ENCODE measurements at regions not wholly inside any gene's neighbourhood (a gene's known extent, or its start where the extent isn't known, plus 50 kb on each side); places are given as distances from the start of the nearest gene placed in this dataset.

DNA sequence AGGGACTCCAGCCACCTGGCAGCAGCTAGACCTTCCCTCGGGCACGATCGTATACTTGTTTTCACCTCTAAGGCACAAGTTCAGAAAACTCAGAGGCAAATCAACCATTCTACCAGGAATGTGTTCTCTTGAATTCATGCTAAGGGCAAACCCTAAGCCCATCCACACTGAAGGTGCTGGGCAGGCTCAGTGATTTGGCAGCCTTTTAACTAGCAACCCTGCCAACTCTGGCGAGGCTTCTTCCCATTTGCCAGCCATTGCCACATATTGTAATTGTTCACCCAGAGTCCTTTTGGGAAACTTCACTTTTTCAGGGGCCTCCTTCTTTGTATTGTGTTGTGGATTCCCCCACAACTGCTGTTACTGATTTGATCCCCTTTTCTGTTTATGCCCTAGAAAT is 298.6 kb upstream of the LDB2 start:
- no peak for DNase-seq (ENCODE audit: low read depth)

DNA sequence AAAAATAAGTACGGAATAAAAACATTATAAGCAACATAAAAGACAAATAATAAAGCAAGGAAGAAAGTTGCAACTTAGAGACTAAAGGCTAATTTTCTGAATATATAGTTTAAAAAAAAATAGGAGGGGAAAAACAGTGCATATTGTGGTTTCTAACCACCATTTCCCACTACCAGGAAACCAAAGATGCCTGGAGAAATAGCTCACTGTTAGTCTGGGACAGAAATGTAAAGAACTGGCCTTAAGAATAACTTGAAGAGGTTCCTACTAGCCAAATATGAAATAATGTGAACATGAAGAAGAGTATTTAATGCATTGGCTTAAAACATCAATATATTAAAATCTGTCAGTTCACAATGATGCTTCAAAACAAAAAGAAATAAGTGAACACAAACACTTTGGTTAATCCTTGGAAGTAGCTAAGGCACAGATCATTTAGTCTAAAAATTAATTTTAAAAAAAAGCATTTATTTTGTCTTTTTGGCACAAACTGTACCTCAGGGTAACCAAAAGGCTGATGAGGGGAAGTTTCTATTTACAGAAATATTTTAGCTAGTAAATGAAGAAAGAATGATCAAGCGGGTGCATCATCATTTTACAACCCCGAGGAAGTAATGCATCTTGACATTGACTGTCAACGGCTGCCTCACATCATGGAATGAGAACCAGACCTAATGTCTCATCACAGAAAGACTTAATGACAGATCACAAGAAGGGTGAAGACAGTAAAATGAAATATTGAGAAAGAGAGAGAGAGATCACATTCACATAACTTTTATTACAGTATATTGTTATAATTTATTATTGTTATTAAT is 297.2 kb upstream of the LDB2 start:
- Histone ChIP-seq H3K36me3 (ENCODE audit: control insufficient read depth, insufficient read depth, low read length, severe bottlenecking) (no peaks in the 10 kb centered on the region), H3K4me3 (ENCODE audit: low read length) (no peak overlapping the region), H3K4me1 (ENCODE audit: control insufficient read depth, insufficient read depth, low read length) (peaks cover 14% of the 10 kb centered on the region), H3K9ac (ENCODE audit: low read length) (no peak overlapping the region), H3K9me3 (ENCODE audit: control insufficient read depth, low read length) (peaks cover 11% of the 10 kb centered on the region), H3K27me3 (replicated peaks; ENCODE audit: control insufficient read depth, insufficient read depth, low read length) (no peaks in the 10 kb centered on the region)
- no peak for DNase-seq (ENCODE audit: low read depth)

More for the DNA sequence above, 298.6 kb upstream of the LDB2 start:
- Histone ChIP-seq H3K9me3 (ENCODE audit: control insufficient read depth, low read length) (peaks cover 11% of the 10 kb centered on the region), H3K4me1 (ENCODE audit: control insufficient read depth, insufficient read depth, low read length) (peaks cover 14% of the 10 kb centered on the region), H3K9ac (ENCODE audit: low read length) (no peak overlapping the region), H3K4me3 (ENCODE audit: low read length) (no peak overlapping the region), H3K27me3 (replicated peaks; ENCODE audit: control insufficient read depth, insufficient read depth, low read length) (no peaks in the 10 kb centered on the region), H3K36me3 (ENCODE audit: control insufficient read depth, insufficient read depth, low read length, severe bottlenecking) (no peaks in the 10 kb centered on the region)

DNA sequence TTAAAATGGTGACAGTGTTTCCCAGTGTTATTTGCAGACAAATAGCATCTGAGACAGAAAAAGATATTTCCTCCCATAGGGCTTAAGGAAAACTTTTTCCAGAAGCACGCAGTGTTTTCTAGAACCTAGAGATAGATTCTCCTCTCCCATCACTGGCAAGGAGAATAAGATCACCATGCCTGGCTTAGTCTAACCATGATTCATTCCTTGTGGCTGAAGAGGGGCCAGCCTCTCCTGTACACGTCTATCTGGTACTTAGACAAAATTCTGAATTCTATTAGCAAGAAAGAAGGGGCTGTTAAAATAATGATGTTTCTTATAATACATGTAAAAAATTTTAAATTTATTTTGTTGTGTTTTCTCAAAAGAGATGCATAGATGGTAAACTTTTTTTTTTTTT is 296.1 kb upstream of the LDB2 start:
- H3K4me3 ChIP-seq (ENCODE audit: low read length), result no peak overlapping the region
- H3K4me1 ChIP-seq (ENCODE audit: control insufficient read depth, insufficient read depth, low read length), result peaks cover 18% of the 10 kb centered on the region
- H3K9ac ChIP-seq (ENCODE audit: low read length), result no peak overlapping the region
- peaks cover 3% of the 10 kb centered on the region for H3K9me3 ChIP-seq (ENCODE audit: control insufficient read depth, low read length)
- no peak for DNase-seq (ENCODE audit: low read depth)
- H3K36me3 ChIP-seq (ENCODE audit: control insufficient read depth, insufficient read depth, low read length, severe bottlenecking), result no peaks in the 10 kb centered on the region
- no peaks in the 10 kb centered on the region for H3K27me3 ChIP-seq (replicated peaks; ENCODE audit: control insufficient read depth, insufficient read depth, low read length)

DNA sequence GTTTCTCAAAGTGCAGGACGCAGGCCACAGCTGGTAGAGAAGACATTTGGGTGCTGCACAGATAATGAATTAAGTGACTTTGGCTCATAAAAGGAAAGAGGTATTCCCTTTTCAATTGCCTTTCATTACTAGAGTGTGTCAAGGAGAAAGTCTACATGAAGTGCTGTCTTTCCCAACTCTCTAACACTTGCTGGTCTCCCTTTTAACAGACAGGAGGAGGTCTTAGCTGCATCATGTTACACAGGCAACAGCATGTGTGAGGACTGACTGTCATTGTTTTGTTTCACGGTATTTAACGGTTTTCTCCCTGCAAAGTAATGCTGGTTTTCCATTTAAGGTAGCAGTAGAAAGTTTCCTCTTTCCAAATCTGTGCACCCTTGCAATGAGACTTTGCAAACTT is 291.3 kb upstream of the LDB2 start:
- DNase-seq (ENCODE audit: low read depth), result no peak
- Histone ChIP-seq H3K9ac (ENCODE audit: low read length) (no peak overlapping the region), H3K27me3 (replicated peaks; ENCODE audit: control insufficient read depth, insufficient read depth, low read length) (no peaks in the 10 kb centered on the region), H3K36me3 (ENCODE audit: control insufficient read depth, insufficient read depth, low read length, severe bottlenecking) (no peaks in the 10 kb centered on the region), H3K4me3 (ENCODE audit: low read length) (no peak overlapping the region), H3K9me3 (ENCODE audit: control insufficient read depth, low read length) (no peaks in the 10 kb centered on the region), H3K4me1 (ENCODE audit: control insufficient read depth, insufficient read depth, low read length) (peaks cover 39% of the 10 kb centered on the region)

DNA sequence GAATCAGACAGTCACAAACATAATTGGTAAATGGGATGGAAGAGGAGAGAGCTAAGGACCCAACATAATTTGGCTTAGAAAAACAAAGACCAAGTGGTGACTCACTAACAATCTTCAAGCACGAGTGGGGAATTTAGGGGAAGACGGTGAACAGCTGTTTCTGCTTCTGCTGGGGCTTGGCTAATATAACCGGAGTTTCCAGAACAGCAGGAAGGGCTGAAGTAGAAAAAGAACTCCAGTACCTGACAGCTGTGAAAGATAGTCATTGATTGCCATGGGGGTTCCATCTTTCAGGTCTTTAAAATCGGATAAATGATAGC is 290.9 kb upstream of the LDB2 start:
- no peak overlapping the region for H3K4me3 ChIP-seq (ENCODE audit: low read length)
- no peak overlapping the region for H3K9ac ChIP-seq (ENCODE audit: low read length)
- peak; percentile 89 for DNase-seq (ENCODE audit: low read depth)
- H3K27me3 ChIP-seq (replicated peaks; ENCODE audit: control insufficient read depth, insufficient read depth, low read length), result no peaks in the 10 kb centered on the region
- peaks cover 39% of the 10 kb centered on the region for H3K4me1 ChIP-seq (ENCODE audit: control insufficient read depth, insufficient read depth, low read length)
- no peaks in the 10 kb centered on the region for H3K9me3 ChIP-seq (ENCODE audit: control insufficient read depth, low read length)
- H3K36me3 ChIP-seq (ENCODE audit: control insufficient read depth, insufficient read depth, low read length, severe bottlenecking), result no peaks in the 10 kb centered on the region

DNA sequence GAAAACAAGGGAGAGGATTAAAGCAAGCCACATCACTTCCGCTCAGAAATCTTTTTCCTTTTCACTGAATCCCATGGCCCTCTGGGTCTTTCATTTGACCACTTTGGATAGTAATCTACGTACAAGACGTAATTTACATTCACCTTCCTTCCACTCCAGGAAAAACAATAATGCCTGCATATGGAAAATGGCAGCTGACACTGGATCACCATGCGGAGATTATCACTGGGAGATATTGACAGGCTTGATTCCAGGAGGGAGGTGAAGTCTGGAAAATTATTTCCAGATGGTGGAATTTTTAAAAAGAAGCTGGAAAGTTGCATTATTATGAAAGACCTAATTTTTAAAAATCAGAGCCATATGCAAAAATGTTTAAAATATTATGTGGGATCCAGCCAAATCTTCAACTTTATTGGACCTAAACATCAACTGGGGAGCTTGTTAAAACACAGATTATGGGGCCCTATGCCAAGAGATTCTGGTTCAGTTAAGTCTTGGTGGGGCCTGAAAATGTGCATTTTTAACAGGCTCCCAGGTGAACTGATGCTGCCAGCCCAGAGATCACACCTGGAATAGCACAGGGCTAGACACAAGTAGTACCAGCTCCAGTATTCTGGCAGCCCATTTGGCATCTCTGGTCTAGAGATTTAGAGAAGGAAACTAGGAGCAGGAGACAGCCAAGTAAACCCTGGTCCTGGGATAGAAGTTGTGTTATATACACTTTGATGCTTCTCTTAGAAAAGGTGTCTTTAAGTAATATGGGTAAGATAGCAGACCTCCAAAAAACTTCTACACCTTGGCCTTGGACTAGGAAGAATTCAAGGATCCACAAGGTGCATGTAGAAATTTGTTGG is 290.3 kb upstream of the LDB2 start:
- H3K4me3 ChIP-seq (ENCODE audit: low read length), result no peak overlapping the region

DNA sequence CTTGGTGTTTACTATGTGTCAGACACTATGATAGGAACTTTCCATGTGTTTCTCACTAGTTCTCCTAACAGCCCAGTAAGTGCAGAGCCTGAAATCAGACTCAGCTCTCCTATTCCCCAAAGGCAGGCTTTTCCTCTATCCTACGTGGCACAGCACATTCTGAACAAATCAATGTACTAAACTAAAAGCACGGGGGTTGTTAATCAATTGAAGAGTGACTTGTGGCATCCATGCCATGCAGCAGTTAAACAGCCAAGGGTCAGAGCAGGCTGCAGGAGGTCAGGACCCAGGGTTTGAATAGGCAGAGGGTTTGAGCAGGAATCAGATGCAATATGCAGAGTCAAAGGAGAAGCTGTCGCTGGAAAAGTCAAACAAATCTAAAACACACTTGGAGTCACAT is 289.7 kb upstream of the LDB2 start:
- DNase-seq (ENCODE audit: low read depth), result no peak
- Histone ChIP-seq H3K4me3 (ENCODE audit: low read length) (no peak overlapping the region), H3K27me3 (replicated peaks; ENCODE audit: control insufficient read depth, insufficient read depth, low read length) (no peaks in the 10 kb centered on the region), H3K4me1 (ENCODE audit: control insufficient read depth, insufficient read depth, low read length) (peaks cover 39% of the 10 kb centered on the region), H3K36me3 (ENCODE audit: control insufficient read depth, insufficient read depth, low read length, severe bottlenecking) (no peaks in the 10 kb centered on the region), H3K9me3 (ENCODE audit: control insufficient read depth, low read length) (no peaks in the 10 kb centered on the region), H3K9ac (ENCODE audit: low read length) (peak overlapping the region; percentile 2)

More for the DNA sequence above, 290.3 kb upstream of the LDB2 start:
- Histone ChIP-seq H3K9ac (ENCODE audit: low read length) (peak overlapping the region; percentile 2), H3K36me3 (ENCODE audit: control insufficient read depth, insufficient read depth, low read length, severe bottlenecking) (no peaks in the 10 kb centered on the region), H3K9me3 (ENCODE audit: control insufficient read depth, low read length) (no peaks in the 10 kb centered on the region), H3K27me3 (replicated peaks; ENCODE audit: control insufficient read depth, insufficient read depth, low read length) (no peaks in the 10 kb centered on the region), H3K4me1 (ENCODE audit: control insufficient read depth, insufficient read depth, low read length) (peaks cover 39% of the 10 kb centered on the region)
- peak; percentile 34 for DNase-seq (ENCODE audit: low read depth)

DNA sequence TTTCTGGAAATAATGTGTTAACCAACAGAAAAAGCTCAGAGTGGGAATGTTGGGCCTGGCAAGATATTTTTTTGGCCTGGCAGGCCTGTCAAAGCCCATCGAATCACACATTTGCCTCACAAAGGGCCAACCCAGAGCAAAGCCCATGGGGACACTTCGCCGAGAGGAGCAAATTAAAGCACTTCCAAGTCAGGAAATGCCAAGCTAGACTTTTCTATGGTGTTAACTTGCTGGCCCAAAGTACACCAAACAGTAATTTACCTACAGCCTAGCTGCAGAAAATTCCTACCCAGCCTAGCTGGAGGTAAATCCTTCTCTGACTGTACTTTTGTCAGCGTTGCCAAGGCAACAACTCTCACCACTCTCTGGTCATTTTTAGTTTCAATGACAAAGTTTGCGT is 288.6 kb upstream of the LDB2 start:
- Histone ChIP-seq H3K4me1 (ENCODE audit: control insufficient read depth, insufficient read depth, low read length) (peaks cover 34% of the 10 kb centered on the region), H3K4me3 (ENCODE audit: low read length) (no peak overlapping the region), H3K9ac (ENCODE audit: low read length) (no peak overlapping the region), H3K9me3 (ENCODE audit: control insufficient read depth, low read length) (no peaks in the 10 kb centered on the region), H3K27me3 (replicated peaks; ENCODE audit: control insufficient read depth, insufficient read depth, low read length) (no peaks in the 10 kb centered on the region), H3K36me3 (ENCODE audit: control insufficient read depth, insufficient read depth, low read length, severe bottlenecking) (no peaks in the 10 kb centered on the region)
- DNase-seq (ENCODE audit: low read depth), result no peak

DNA sequence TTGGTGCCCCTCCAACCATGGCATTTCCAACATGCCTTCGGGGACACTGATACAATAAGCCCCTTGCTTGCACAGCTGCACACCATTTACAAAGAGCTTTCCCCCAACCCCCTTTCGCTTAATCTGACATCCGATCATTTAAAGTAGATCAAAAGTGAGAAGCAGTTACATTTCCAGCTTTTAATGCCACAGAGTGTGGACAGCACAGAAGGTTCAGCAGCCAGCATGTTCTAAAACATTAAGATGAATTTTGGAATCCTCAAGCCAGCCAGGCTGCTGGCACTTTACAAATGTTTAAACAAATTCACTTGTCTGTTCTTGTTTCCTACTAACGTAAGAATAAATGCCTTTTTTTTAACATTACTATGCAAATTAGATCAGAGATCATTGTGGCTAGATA is 284.4 kb upstream of the LDB2 start:
- no peaks in the 10 kb centered on the region for H3K9me3 ChIP-seq (ENCODE audit: control insufficient read depth, low read length)
- H3K9ac ChIP-seq (ENCODE audit: low read length), result no peak overlapping the region
- peaks cover 16% of the 10 kb centered on the region for H3K4me1 ChIP-seq (ENCODE audit: control insufficient read depth, insufficient read depth, low read length)
- no peaks in the 10 kb centered on the region for H3K36me3 ChIP-seq (ENCODE audit: control insufficient read depth, insufficient read depth, low read length, severe bottlenecking)
- H3K4me3 ChIP-seq (ENCODE audit: low read length), result no peak overlapping the region
- no peaks in the 10 kb centered on the region for H3K27me3 ChIP-seq (replicated peaks; ENCODE audit: control insufficient read depth, insufficient read depth, low read length)
- DNase-seq (ENCODE audit: low read depth), result no peak

DNA sequence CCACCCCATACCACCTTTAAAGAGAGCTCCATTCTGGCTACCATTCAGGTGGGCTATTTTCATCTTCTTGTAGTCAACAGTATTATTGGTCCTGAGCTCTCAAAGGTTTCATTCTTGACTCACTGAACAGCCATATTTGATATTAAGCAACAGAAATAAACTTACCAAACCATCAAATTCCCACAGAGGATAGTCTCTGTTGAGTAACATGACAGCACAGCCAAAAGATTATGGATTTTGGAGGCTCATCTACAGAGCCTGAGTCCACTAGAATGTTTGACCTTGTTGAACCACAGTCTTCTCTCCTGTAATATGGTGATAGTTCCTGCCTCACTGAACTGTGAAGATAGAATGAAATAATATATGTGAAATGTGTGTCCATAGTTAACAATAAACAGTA is 276.3 kb upstream of the LDB2 start:
- Histone ChIP-seq H3K27me3 (replicated peaks; ENCODE audit: control insufficient read depth, insufficient read depth, low read length) (no peaks in the 10 kb centered on the region), H3K4me3 (ENCODE audit: low read length) (no peak overlapping the region), H3K9me3 (ENCODE audit: control insufficient read depth, low read length) (no peaks in the 10 kb centered on the region), H3K36me3 (ENCODE audit: control insufficient read depth, insufficient read depth, low read length, severe bottlenecking) (no peaks in the 10 kb centered on the region), H3K9ac (ENCODE audit: low read length) (no peak overlapping the region), H3K4me1 (ENCODE audit: control insufficient read depth, insufficient read depth, low read length) (peaks cover 9% of the 10 kb centered on the region)
- DNase-seq (ENCODE audit: low read depth), result no peak

DNA sequence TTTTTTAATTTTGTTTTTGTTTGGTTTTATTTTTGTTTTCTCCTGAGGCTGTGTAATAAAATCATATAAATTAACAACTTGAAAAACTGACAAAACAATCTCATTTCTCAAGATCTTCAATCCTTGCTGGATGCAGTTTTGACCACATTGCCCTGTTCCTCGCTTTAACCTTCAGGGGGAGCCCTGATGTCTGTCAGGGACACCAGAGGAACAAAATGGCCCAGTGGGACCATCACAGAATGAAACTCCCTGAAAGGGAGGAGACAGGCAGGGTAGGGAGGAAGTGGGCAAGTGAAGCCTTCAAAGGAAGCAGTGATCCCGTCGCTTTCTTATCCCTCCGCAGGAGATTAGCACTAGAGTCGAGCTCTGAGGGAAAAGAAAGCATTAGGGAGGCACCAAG is 274.9 kb upstream of the LDB2 start:
- DNase-seq (ENCODE audit: low read depth), result no peak
- no peaks in the 10 kb centered on the region for H3K36me3 ChIP-seq (ENCODE audit: control insufficient read depth, insufficient read depth, low read length, severe bottlenecking)
- H3K4me3 ChIP-seq (ENCODE audit: low read length), result no peak overlapping the region
- no peaks in the 10 kb centered on the region for H3K9me3 ChIP-seq (ENCODE audit: control insufficient read depth, low read length)
- peaks cover 23% of the 10 kb centered on the region for H3K4me1 ChIP-seq (ENCODE audit: control insufficient read depth, insufficient read depth, low read length)
- no peak overlapping the region for H3K9ac ChIP-seq (ENCODE audit: low read length)
- no peaks in the 10 kb centered on the region for H3K27me3 ChIP-seq (replicated peaks; ENCODE audit: control insufficient read depth, insufficient read depth, low read length)
